ENCODE measurements at regions not wholly inside any gene's neighbourhood (a gene's known extent, or its start where the extent isn't known, plus 50 kb on each side); places are given as distances from the start of the nearest gene placed in this dataset.

GRCh38 chr17:77432034-77432661 is 291.4 kb downstream of the SEC14L1 start:
- TF ChIP-seq POLR2AphosphoS5 (IDR thresholded peaks at IDR 0.05; ENCODE audit: low read depth, low read length) (no peak), REST (IDR thresholded peaks at IDR 0.05; ENCODE audit: insufficient read depth in 1 of 2, low read depth in 2 of 2, low read length in 2 of 2) (no peak), TAF1 (IDR thresholded peaks at IDR 0.05; ENCODE audit: borderline replicate concordance, insufficient read depth, low read length) (no peak), SIN3A (IDR thresholded peaks at IDR 0.05; ENCODE audit: borderline replicate concordance, insufficient read depth, low read length) (no peak), FOXP2 (optimal IDR thresholded peaks at IDR 0.05; ENCODE audit: borderline replicate concordance, extremely low read depth, extremely low read length, insufficient read depth) (no peak)

GRCh38 chr17:77432742-77433141 is 292.0 kb downstream of the SEC14L1 start:
- no peak for TF ChIP-seq FOXP2 (optimal IDR thresholded peaks at IDR 0.05; ENCODE audit: borderline replicate concordance, extremely low read depth, extremely low read length, insufficient read depth)
- no peak for TF ChIP-seq SIN3A (IDR thresholded peaks at IDR 0.05; ENCODE audit: borderline replicate concordance, insufficient read depth, low read length)
- TF ChIP-seq POLR2AphosphoS5 (IDR thresholded peaks at IDR 0.05; ENCODE audit: low read depth, low read length): no peak
- no peak for TF ChIP-seq REST (IDR thresholded peaks at IDR 0.05; ENCODE audit: insufficient read depth in 1 of 2, low read depth in 2 of 2, low read length in 2 of 2)
- TF ChIP-seq TAF1 (IDR thresholded peaks at IDR 0.05; ENCODE audit: borderline replicate concordance, insufficient read depth, low read length): no peak

GRCh38 chr17:77433385-77434135 is 292.8 kb downstream of the SEC14L1 start:
- TF ChIP-seq TAF1 (IDR thresholded peaks at IDR 0.05; ENCODE audit: borderline replicate concordance, insufficient read depth, low read length): no peak
- no peak; the same call in 1 of the 2 replicates for TF ChIP-seq POLR2AphosphoS5 (IDR thresholded peaks at IDR 0.05; ENCODE audit: low read depth, low read length)
- no peak for TF ChIP-seq FOXP2 (optimal IDR thresholded peaks at IDR 0.05; ENCODE audit: borderline replicate concordance, extremely low read depth, extremely low read length, insufficient read depth)
- no peak for TF ChIP-seq REST (IDR thresholded peaks at IDR 0.05; ENCODE audit: insufficient read depth in 1 of 2, low read depth in 2 of 2, low read length in 2 of 2)
- no peak; the same call in 1 of the 2 replicates for TF ChIP-seq SIN3A (IDR thresholded peaks at IDR 0.05; ENCODE audit: borderline replicate concordance, insufficient read depth, low read length)

GRCh38 chr17:77434136-77435114 is 293.7 kb downstream of the SEC14L1 start:
- TF ChIP-seq REST (IDR thresholded peaks at IDR 0.05; ENCODE audit: insufficient read depth in 1 of 2, low read depth in 2 of 2, low read length in 2 of 2) (no peak), FOXP2 (optimal IDR thresholded peaks at IDR 0.05; ENCODE audit: borderline replicate concordance, extremely low read depth, extremely low read length, insufficient read depth) (no peak), TAF1 (IDR thresholded peaks at IDR 0.05; ENCODE audit: borderline replicate concordance, insufficient read depth, low read length) (no peak), SIN3A (IDR thresholded peaks at IDR 0.05; ENCODE audit: borderline replicate concordance, insufficient read depth, low read length) (no peak), POLR2AphosphoS5 (IDR thresholded peaks at IDR 0.05; ENCODE audit: low read depth, low read length) (no peak)

All from PFSK-1 (cell line).